IMR-90 (cell line): ENCODE measurements at regions not wholly inside any gene's neighbourhood (a gene's known extent, or its start where the extent isn't known, plus 50 kb on each side); places are given as distances from the start of the nearest gene placed in this dataset.

Source experiments
- ATAC-seq: fragments of 200-7000 bp; cut with Tn5 transposase; 2 replicates; pipeline ENCODE4 v1.9.1; 2020; ENCODE audit warnings: low read depth, mild to moderate bottlenecking, moderate library complexity
- BruUV-seq: library from RNA; stranded (reverse); fragments of 400-500 nt; replicated peaks from 2 replicates; lab custom pipeline; 2021; lab: Mats Ljungman, UMichigan
- CTCF ChIA-PET: fragments of 300-600 bp; formaldehyde crosslinking; extraction: SDS; loops from one replicate; lab custom pipeline; 2021; ENCODE audit warnings: antibody characterized with exemption; lab: Yijun Ruan, JAX
- POLR2A ChIA-PET: fragments of 300-600 bp; sonication (Branson Sonifier 250); formaldehyde crosslinking; loops from one replicate; lab custom pipeline; 2022; ENCODE audit warnings: antibody characterized with exemption; ENCODE audit not compliant: unreplicated experiment; lab: Charles Lee
- DNase-seq: peaks from one replicate; pipeline ENCODE4 v3.0.0; 2013
- H2AFZ ChIP-seq: replicated peaks from 2 replicates; pipeline ENCODE3; 2013; ENCODE audit warnings: low read length, mild to moderate bottlenecking; ENCODE audit not compliant: poor library complexity
- H2AK5ac ChIP-seq: 2 replicates; pipeline ENCODE4 v1.6.1; 2013; ENCODE audit warnings: low read depth, low read length, inconsistent platforms
- H2AK9ac ChIP-seq: replicated peaks from 2 replicates; pipeline ENCODE3; 2013; ENCODE audit warnings: mild to moderate bottlenecking, low read depth, low read length, moderate library complexity; ENCODE audit not compliant: poor library complexity
- H2BK120ac ChIP-seq: 2 replicates; pipeline ENCODE4 v1.6.1; 2013; ENCODE audit warnings: low read depth, low read length, inconsistent platforms
- H2BK15ac ChIP-seq: 3 replicates; pipeline ENCODE4 v1.6.1; 2013; ENCODE audit warnings: low read depth, low read length, inconsistent platforms
- H2BK20ac ChIP-seq: 2 replicates; pipeline ENCODE4 v1.6.1; 2013; ENCODE audit warnings: low read depth, mild to moderate bottlenecking, inconsistent platforms, low read length, moderate library complexity
- H2BK5ac ChIP-seq: 2 replicates; pipeline ENCODE4 v1.6.1; 2013; ENCODE audit warnings: mild to moderate bottlenecking, low read depth, low read length, inconsistent platforms; ENCODE audit not compliant: poor library complexity, severe bottlenecking
- H3K14ac ChIP-seq: replicated peaks from 2 replicates; pipeline ENCODE4 v1.6.1; 2013; ENCODE audit warnings: low read depth, low read length, inconsistent platforms
- H3K18ac ChIP-seq: 2 replicates; pipeline ENCODE4 v1.6.1; 2013; ENCODE audit warnings: low read depth, low read length, control low read depth
- H3K23ac ChIP-seq: 2 replicates; pipeline ENCODE4 v1.6.1; 2013; ENCODE audit warnings: low read depth, low read length, inconsistent platforms
- H3K27ac ChIP-seq: 2 replicates; pipeline ENCODE4 v1.5.1; 2013; ENCODE audit warnings: mild to moderate bottlenecking, control low read depth, low read length; ENCODE audit not compliant: insufficient read depth
- H3K27me3 ChIP-seq: 2 replicates; pipeline ENCODE4 v1.6.1; 2013; ENCODE audit warnings: low read length; ENCODE audit not compliant: control insufficient read depth, insufficient read depth
- H3K36me3 ChIP-seq: 2 replicates; pipeline ENCODE4 v1.6.1; 2013; ENCODE audit warnings: low read length, mixed read lengths; ENCODE audit not compliant: control insufficient read depth, insufficient read depth
- H3K4ac ChIP-seq: 2 replicates; pipeline ENCODE4 v1.6.1; 2013; ENCODE audit warnings: low read depth, low read length, inconsistent platforms
- H3K4me1 ChIP-seq: 2 replicates; pipeline ENCODE4 v1.6.1; 2013; ENCODE audit warnings: low read length, mixed read lengths; ENCODE audit not compliant: control insufficient read depth, insufficient read depth
- H3K4me2 ChIP-seq: 2 replicates; pipeline ENCODE4 v1.6.1; 2013; ENCODE audit warnings: low read depth, mild to moderate bottlenecking, control low read depth, low read length, moderate library complexity
- H3K4me3 ChIP-seq: 2 replicates; pipeline ENCODE4 v1.5.1; 2013; ENCODE audit warnings: low read depth, mild to moderate bottlenecking, control low read depth, low read length, moderate library complexity; ENCODE audit not compliant: insufficient read depth
- H3K56ac ChIP-seq: 2 replicates; pipeline ENCODE4 v1.6.1; 2013; ENCODE audit warnings: low read length, inconsistent platforms; ENCODE audit not compliant: insufficient read depth; ENCODE audit errors: extremely low read depth
- H3K79me1 ChIP-seq, 2 experiments: 2 replicates each; pipeline ENCODE4 v1.6.1; 2013; ENCODE audit warnings: low read length in 2 of 2, inconsistent platforms in 1 of 2, low read depth in 1 of 2
- H3K9ac ChIP-seq: 2 replicates; pipeline ENCODE4 v1.6.1; 2013; ENCODE audit warnings: low read depth, low read length, control low read depth
- H3K9me1 ChIP-seq: 2 replicates; pipeline ENCODE4 v1.6.1; 2013; ENCODE audit warnings: low read length, inconsistent platforms; ENCODE audit not compliant: insufficient read depth
- H3K9me3 ChIP-seq: 2 replicates; pipeline ENCODE4 v1.6.1; 2013; ENCODE audit warnings: low read length; ENCODE audit not compliant: control insufficient read depth, insufficient read depth
- H4K20me1 ChIP-seq: 2 replicates; pipeline ENCODE4 v1.6.1; 2013; ENCODE audit warnings: low read length, inconsistent platforms; ENCODE audit not compliant: insufficient read depth
- H4K5ac ChIP-seq: 2 replicates; pipeline ENCODE4 v1.6.1; 2013; ENCODE audit warnings: mild to moderate bottlenecking, low read depth, low read length, control low read depth
- H4K8ac ChIP-seq, 2 experiments: 2 replicates each; pipeline ENCODE4 v1.6.1; 2013; ENCODE audit warnings: low read depth in 2 of 2, low read length in 2 of 2, control low read depth in 1 of 2, inconsistent platforms in 1 of 2
- H4K91ac ChIP-seq: 2 replicates; pipeline ENCODE4 v1.6.1; 2013; ENCODE audit warnings: low read depth, low read length, inconsistent platforms; ENCODE audit not compliant: insufficient read depth
- BHLHE40 ChIP-seq: fragments of 150-350 bp; IDR thresholded peaks from 2 replicates; pipeline ENCODE4 v1.6.1; 2016; ENCODE audit warnings: mild to moderate bottlenecking, low read depth, low read length
- CEBPB ChIP-seq: IDR thresholded peaks from 2 replicates; pipeline ENCODE4 v1.6.1; 2012; ENCODE audit warnings: low read depth, low read length, improper control_type of control experiment
- CHD1 ChIP-seq: IDR thresholded peaks from 2 replicates; pipeline ENCODE4 v1.6.1; 2012; ENCODE audit warnings: low read depth, low read length, improper control_type of control experiment
- MAZ ChIP-seq: IDR thresholded peaks from 2 replicates; pipeline ENCODE4 v1.6.1; 2012; ENCODE audit warnings: low read depth, mild to moderate bottlenecking, low read length, improper control_type of control experiment, moderate library complexity, borderline replicate concordance
- MXI1 ChIP-seq: IDR thresholded peaks from 2 replicates; pipeline ENCODE4 v1.6.1; 2012; ENCODE audit warnings: low read depth, mild to moderate bottlenecking, low read length, moderate library complexity, borderline replicate concordance
- NFE2L2 ChIP-seq: fragments of 150-350 bp; IDR thresholded peaks from 2 replicates; pipeline ENCODE4 v1.6.1; 2016; ENCODE audit warnings: low read depth, mild to moderate bottlenecking, low read length
- POLR2A ChIP-seq: IDR thresholded peaks from 2 replicates; pipeline ENCODE4 v1.6.1; 2012; ENCODE audit warnings: mild to moderate bottlenecking, low read depth, low read length
- RAD21 ChIP-seq: IDR thresholded peaks from 2 replicates; pipeline ENCODE4 v1.6.1; 2012; ENCODE audit warnings: low read length, improper control_type of control experiment
- RCOR1 ChIP-seq: IDR thresholded peaks from 2 replicates; pipeline ENCODE4 v1.6.1; 2012; ENCODE audit warnings: mild to moderate bottlenecking, low read length, improper control_type of control experiment; ENCODE audit not compliant: insufficient replicate concordance
- RFX5 ChIP-seq: IDR thresholded peaks from 2 replicates; pipeline ENCODE4 v1.8.0; 2012; ENCODE audit warnings: low read depth, mild to moderate bottlenecking, low read length, moderate library complexity
- SMC3 ChIP-seq: fragments of 150-350 bp; IDR thresholded peaks from 2 replicates; pipeline ENCODE4 v1.6.1; 2016; ENCODE audit warnings: low read depth, mild to moderate bottlenecking, antibody characterized with exemption, low read length, moderate library complexity
- WGBS, 2 experiments: methylation state at CpG; one replicate each; pipeline versions ENCODE4 v1.1.5 to v1.1.7; 2013; ENCODE audit warnings: missing lambda C conversion rate in 2 of 2; ENCODE audit not compliant: insufficient read length in 1 of 2; ENCODE audit errors: extremely low coverage in 2 of 2; 5-methylcytosine and 5-hydroxymethylcytosine counted together
- dilution Hi-C: fragments of 300-500 bp; cut with HindIII; formaldehyde crosslinking; loops from one replicate; pipeline ENCODE4 v1.14.3; 2018; ENCODE audit warnings: low sequenced_read_pairs; ENCODE audit not compliant: unreplicated experiment
- in situ Hi-C: fragments of 300-500 bp; cut with MboI; formaldehyde crosslinking; loops from 3 replicates; pipeline ENCODE4 v1.14.3; 2019; ENCODE audit warnings: low sequenced_read_pairs, inconsistent platforms, mixed read lengths
- intact Hi-C: fragments of 100-400 bp; cut with micrococcal nuclease; formaldehyde crosslinking; loops from 2 replicates; pipeline ENCODE4 v1.10.0; 2022
- TF ChIP-seq, protein P1 (sequence below): conservative IDR thresholded peaks from 2 replicates; pipeline ENCODE4 v1.5.1; 2012; ENCODE audit warnings: mild to moderate bottlenecking, low read depth, low read length, improper control_type of control experiment

DNA sequence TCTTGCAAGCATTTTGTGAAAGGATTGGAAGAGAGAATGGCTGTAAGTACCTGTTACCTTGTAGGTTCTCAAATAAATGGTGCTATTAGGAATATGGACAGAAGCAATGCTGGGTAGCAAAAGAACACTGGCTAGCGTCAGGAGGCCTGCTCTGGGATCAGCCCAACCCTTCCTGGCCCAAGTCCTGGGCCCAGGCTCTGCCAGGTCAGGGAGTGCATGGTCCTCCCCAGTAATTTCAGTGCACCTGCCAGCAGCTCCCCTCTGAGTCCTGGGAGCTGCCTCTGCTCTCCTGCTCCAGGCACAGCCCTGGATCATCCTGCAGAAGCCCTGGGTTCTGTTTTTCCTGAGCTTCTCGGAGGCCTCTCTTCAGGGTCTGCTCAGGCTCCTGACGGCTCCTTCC, 89.5 kb upstream of the ARAP3 start:
- no peak for TF ChIP-seq MXI1
- TF ChIP-seq RCOR1, result no peak
- TF ChIP-seq RAD21, result no peak
- no peak for TF ChIP-seq CEBPB
- TF ChIP-seq RFX5, result no peak
- no peak for TF ChIP-seq POLR2A
- no peak for TF ChIP-seq CHD1
- TF ChIP-seq NFE2L2, result no peak
- TF ChIP-seq, protein P1, sequence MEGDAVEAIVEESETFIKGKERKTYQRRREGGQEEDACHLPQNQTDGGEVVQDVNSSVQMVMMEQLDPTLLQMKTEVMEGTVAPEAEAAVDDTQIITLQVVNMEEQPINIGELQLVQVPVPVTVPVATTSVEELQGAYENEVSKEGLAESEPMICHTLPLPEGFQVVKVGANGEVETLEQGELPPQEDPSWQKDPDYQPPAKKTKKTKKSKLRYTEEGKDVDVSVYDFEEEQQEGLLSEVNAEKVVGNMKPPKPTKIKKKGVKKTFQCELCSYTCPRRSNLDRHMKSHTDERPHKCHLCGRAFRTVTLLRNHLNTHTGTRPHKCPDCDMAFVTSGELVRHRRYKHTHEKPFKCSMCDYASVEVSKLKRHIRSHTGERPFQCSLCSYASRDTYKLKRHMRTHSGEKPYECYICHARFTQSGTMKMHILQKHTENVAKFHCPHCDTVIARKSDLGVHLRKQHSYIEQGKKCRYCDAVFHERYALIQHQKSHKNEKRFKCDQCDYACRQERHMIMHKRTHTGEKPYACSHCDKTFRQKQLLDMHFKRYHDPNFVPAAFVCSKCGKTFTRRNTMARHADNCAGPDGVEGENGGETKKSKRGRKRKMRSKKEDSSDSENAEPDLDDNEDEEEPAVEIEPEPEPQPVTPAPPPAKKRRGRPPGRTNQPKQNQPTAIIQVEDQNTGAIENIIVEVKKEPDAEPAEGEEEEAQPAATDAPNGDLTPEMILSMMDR, result no peak
- TF ChIP-seq SMC3, result no peak
- no peak for TF ChIP-seq BHLHE40
- no peak for TF ChIP-seq MAZ
- H2BK20ac ChIP-seq, result no peak overlapping the region
- H3K9me1 ChIP-seq, result no peaks in the 10 kb centered on the region
- H4K20me1 ChIP-seq, result no peaks in the 10 kb centered on the region
- no peak overlapping the region for H2BK120ac ChIP-seq
- POLR2A ChIA-PET, result no interaction called here
- in situ Hi-C loops (no loop called here), intact Hi-C loops (no loop called here), dilution Hi-C loops (no loop called here)
- no peak overlapping the region for H3K18ac ChIP-seq
- no peak overlapping the region for H4K91ac ChIP-seq
- CTCF ChIA-PET, result interaction anchor here (0.9 kb wide), 1 partner anchor 17 kb away, joined by 3 read pairs; no protein-coding TSS in a partner anchor
- no peak overlapping the region for H4K8ac ChIP-seq
- no peaks in the 10 kb centered on the region for H3K9me3 ChIP-seq
- H2AK5ac ChIP-seq, result no peak overlapping the region
- 14% methylated on average over 1 of the region's 3 CpGs; no CpG with 5 or more reads in 1 of the 2 experiments for WGBS, 2 experiments
- H3K4me3 ChIP-seq, result no peak overlapping the region
- H3K79me1 ChIP-seq, result no peaks in the 10 kb centered on the region
- H4K5ac ChIP-seq, result no peak overlapping the region
- H3K4me1 ChIP-seq, result no peaks in the 10 kb centered on the region
- no peak overlapping the region for H3K14ac ChIP-seq
- H3K56ac ChIP-seq, result no peak overlapping the region
- H3K4me2 ChIP-seq, result no peak overlapping the region
- ATAC-seq, result no peak
- no peak overlapping the region for H2BK15ac ChIP-seq
- DNase-seq, result no peak
- H3K27me3 ChIP-seq, result peaks cover 34% of the 10 kb centered on the region
- no peak overlapping the region for H2AK9ac ChIP-seq
- no peak overlapping the region for H3K4ac ChIP-seq
- no peak overlapping the region for H2AFZ ChIP-seq
- H3K36me3 ChIP-seq, result no peaks in the 10 kb centered on the region
- BruUV-seq, result no TSS peak
- H3K23ac ChIP-seq, result no peak overlapping the region
- H3K9ac ChIP-seq, result no peak overlapping the region
- H3K27ac ChIP-seq, result no peak overlapping the region
- no peak overlapping the region for H2BK5ac ChIP-seq
